ENCODE measurements at regions not wholly inside any gene's neighbourhood (a gene's known extent, or its start where the extent isn't known, plus 50 kb on each side); places are given as distances from the start of the nearest gene placed in this dataset.
"Not testable (repeated sequence)": the region's sequence is repeated elsewhere in the genome, so short reads cannot be mapped to it uniquely, and the experiment has no call there.

DNA sequence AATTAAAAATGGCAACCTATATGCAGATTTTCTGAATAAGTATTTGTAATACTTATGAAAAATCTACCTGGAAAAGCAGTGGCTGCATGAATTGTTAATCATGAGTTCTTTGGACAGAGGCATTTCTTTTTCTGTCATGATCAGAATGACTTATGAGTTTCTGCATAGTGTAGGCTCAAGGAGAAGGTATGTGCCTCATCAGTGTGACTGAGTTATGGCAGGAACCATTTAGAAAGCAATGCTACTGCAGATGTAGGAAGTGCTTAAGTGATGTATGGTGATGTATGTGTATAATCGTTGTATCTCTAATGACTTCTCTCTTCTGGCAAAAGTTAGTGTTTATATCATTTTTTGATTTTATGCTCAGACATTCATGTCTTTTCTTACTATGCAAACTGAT, 816.4 kb upstream of the FBXO33 start:
- Histone ChIP-seq H3K9me3 (ENCODE audit: control insufficient read depth, insufficient read depth, low read depth, low read length) (no peaks in the 10 kb centered on the region), H3K36me3 (ENCODE audit: control insufficient read depth, insufficient read depth, low read length) (no peaks in the 10 kb centered on the region)

DNA sequence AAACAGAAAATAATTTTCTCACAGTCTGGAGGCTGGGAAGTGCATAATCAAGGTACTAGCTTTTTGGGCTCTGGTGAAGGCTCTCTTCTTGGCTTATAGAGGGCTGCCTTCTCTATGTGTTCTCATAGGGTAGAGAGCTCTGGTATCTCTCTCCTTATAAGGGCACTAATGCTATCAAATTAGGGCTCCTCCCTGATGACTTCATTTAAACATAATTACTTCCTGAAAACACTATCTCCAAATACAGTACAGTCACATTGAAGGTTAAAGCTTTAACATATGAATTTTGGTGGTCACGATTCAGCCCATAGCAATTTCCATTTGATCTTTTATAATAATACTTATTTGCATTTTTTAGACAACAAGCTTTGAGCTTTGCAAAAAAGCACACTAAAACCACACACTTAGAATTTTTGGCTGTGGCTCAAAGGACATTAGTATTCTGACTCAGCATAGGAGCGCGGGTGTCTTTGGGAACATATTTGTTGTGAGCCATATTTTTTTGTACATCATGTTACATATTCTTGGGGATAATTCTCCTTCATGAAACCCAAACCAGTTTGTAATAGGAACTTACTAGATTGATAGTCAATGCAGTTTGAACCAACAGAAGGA, 808.1 kb upstream of the FBXO33 start:
- Histone ChIP-seq H3K9me3 (ENCODE audit: control insufficient read depth, insufficient read depth, low read depth, low read length) (peaks cover 16% of the 10 kb centered on the region), H3K36me3 (ENCODE audit: control insufficient read depth, insufficient read depth, low read length) (no peaks in the 10 kb centered on the region), H3K27me3 (ENCODE audit: control insufficient read depth, insufficient read depth, low read length) (no peaks in the 10 kb centered on the region), H3K9ac (ENCODE audit: low read length) (no peak overlapping the region), H3K27ac (ENCODE audit: low read depth, low read length) (no peak overlapping the region), H3K4me3 (ENCODE audit: low read depth, low read length) (no peak overlapping the region), H3K4me1 (ENCODE audit: control insufficient read depth, insufficient read depth, low read length) (no peaks in the 10 kb centered on the region)

More for the DNA sequence above, 816.4 kb upstream of the FBXO33 start:
- Histone ChIP-seq H3K27ac (ENCODE audit: low read depth, low read length) (no peak overlapping the region), H3K9ac (ENCODE audit: low read length) (no peak overlapping the region), H3K4me3 (ENCODE audit: low read depth, low read length) (no peak overlapping the region), H3K27me3 (ENCODE audit: control insufficient read depth, insufficient read depth, low read length) (no peaks in the 10 kb centered on the region), H3K4me1 (ENCODE audit: control insufficient read depth, insufficient read depth, low read length) (no peaks in the 10 kb centered on the region)

DNA sequence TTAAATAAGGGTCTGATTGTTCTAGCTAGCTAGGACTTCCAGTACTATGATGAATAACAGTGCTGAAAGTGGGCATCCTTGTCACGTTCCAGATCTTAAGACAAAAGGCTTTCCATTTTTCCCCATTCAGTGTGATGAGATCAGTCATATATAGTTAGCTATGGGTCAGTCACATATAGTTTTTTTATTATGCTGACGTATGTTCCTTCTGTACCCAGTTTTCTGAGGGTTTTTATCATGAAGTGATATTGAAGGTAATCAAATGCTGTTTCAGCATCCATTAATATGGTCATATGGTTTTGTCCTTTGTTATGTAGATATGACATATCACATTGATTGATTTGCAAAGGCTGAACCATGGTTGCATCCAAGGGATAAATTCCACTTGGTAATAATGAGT, 800.1 kb upstream of the FBXO33 start:
- H3K36me3 ChIP-seq (ENCODE audit: control insufficient read depth, insufficient read depth, low read length): no peaks in the 10 kb centered on the region
- H3K27me3 ChIP-seq (ENCODE audit: control insufficient read depth, insufficient read depth, low read length): no peaks in the 10 kb centered on the region
- H3K9ac ChIP-seq (ENCODE audit: low read length): no peak overlapping the region
- H3K9me3 ChIP-seq (ENCODE audit: control insufficient read depth, insufficient read depth, low read depth, low read length): peaks cover 18% of the 10 kb centered on the region
- H3K4me1 ChIP-seq (ENCODE audit: control insufficient read depth, insufficient read depth, low read length): no peaks in the 10 kb centered on the region
- no peak overlapping the region for H3K27ac ChIP-seq (ENCODE audit: low read depth, low read length)
- no peak overlapping the region for H3K4me3 ChIP-seq (ENCODE audit: low read depth, low read length)

DNA sequence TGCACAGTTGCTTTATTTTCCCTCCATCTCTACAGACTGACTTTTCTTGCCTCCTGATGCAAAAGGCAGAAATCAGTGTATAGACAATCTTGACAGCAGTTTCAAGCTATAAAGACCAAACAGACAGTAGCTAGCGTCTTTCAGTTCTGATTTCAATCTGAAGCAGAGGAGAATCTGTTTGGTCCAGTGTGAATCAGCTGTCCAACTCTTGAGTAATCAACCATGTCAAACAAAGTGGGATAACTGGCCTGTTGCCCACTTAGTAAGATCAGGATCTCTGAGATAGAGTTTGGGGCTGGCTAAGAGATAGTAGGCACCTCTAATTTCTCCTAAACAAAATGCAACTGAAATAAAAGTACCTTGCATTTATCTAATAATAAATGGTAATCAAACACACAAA, 797.4 kb upstream of the FBXO33 start:
- H3K9ac ChIP-seq (ENCODE audit: low read length): no peak overlapping the region
- H3K27me3 ChIP-seq (ENCODE audit: control insufficient read depth, insufficient read depth, low read length): no peaks in the 10 kb centered on the region
- no peak overlapping the region for H3K4me3 ChIP-seq (ENCODE audit: low read depth, low read length)
- H3K4me1 ChIP-seq (ENCODE audit: control insufficient read depth, insufficient read depth, low read length): no peaks in the 10 kb centered on the region
- no peaks in the 10 kb centered on the region; the same call in 1 of the 2 replicates for H3K9me3 ChIP-seq (ENCODE audit: control insufficient read depth, insufficient read depth, low read depth, low read length)
- H3K36me3 ChIP-seq (ENCODE audit: control insufficient read depth, insufficient read depth, low read length): no peaks in the 10 kb centered on the region
- H3K27ac ChIP-seq (ENCODE audit: low read depth, low read length): no peak overlapping the region

DNA sequence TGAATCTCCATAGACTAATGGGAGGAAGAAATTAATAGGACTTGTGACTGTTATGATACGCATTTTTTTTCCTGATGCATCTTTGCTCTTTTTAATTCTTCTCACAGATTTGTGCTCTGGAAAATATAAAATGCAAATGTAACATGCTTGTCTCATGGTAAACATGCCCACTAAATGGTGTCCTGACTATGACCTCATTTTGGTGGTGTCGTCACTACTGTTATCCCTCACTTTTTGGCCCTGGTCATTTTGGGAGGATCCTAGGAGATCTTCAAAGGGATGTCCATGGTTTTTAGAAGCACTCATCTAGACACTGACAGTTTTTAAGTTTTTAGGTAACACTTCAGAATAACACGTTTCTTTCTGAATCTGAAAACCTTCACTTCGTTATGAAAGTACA, 790.8 kb upstream of the FBXO33 start:
- no peaks in the 10 kb centered on the region for H3K27me3 ChIP-seq (ENCODE audit: control insufficient read depth, insufficient read depth, low read length)
- H3K9me3 ChIP-seq (ENCODE audit: control insufficient read depth, insufficient read depth, low read depth, low read length): no peaks in the 10 kb centered on the region
- no peak overlapping the region for H3K9ac ChIP-seq (ENCODE audit: low read length)
- H3K4me1 ChIP-seq (ENCODE audit: control insufficient read depth, insufficient read depth, low read length): no peaks in the 10 kb centered on the region
- no peak overlapping the region for H3K27ac ChIP-seq (ENCODE audit: low read depth, low read length)
- no peak overlapping the region for H3K4me3 ChIP-seq (ENCODE audit: low read depth, low read length)
- H3K36me3 ChIP-seq (ENCODE audit: control insufficient read depth, insufficient read depth, low read length): no peaks in the 10 kb centered on the region

DNA sequence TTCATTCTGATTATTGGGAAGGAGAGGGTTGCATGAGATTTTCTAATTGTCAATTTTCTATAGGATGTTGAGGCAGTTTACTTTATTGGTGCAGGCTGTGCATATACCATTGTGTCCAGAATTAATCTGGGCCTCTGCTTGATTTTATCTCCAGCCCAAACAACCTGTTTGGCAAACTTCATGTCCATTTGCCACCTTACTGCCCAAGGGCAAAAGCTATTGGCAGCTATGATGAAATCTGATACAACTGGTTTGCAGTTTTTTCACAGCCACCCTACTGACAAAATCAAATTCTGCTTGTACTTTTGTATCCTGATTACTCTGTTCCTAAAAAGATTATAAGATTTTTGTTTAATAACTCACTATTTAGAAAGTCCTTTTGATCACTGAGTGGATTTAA, 789.2 kb upstream of the FBXO33 start:
- no peaks in the 10 kb centered on the region for H3K4me1 ChIP-seq (ENCODE audit: control insufficient read depth, insufficient read depth, low read length)
- no peak overlapping the region for H3K9ac ChIP-seq (ENCODE audit: low read length)
- H3K4me3 ChIP-seq (ENCODE audit: low read depth, low read length): no peak overlapping the region
- H3K36me3 ChIP-seq (ENCODE audit: control insufficient read depth, insufficient read depth, low read length): no peaks in the 10 kb centered on the region
- H3K9me3 ChIP-seq (ENCODE audit: control insufficient read depth, insufficient read depth, low read depth, low read length): no peaks in the 10 kb centered on the region
- no peaks in the 10 kb centered on the region for H3K27me3 ChIP-seq (ENCODE audit: control insufficient read depth, insufficient read depth, low read length)
- H3K27ac ChIP-seq (ENCODE audit: low read depth, low read length): no peak overlapping the region

DNA sequence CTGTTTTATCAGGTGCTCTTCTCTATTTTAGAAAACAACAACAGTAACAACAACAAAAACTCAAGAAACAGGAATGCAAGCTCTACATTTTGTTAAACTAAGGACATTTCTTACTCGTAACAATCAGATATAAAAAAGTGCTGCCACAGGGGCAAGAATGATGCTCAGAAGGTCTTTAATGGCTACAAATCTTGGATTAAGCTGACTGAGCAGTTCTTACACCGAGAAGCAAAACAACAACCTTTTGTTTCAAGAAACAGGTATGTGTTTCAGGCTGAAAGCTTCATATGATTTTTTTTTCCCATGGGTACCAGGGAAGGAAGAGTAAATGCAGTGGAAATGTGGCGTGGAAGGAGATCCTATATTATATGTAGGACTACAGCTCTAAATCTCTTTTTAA, 786.8 kb upstream of the FBXO33 start:
- H3K9me3 ChIP-seq (ENCODE audit: control insufficient read depth, insufficient read depth, low read depth, low read length): no peaks in the 10 kb centered on the region
- H3K27me3 ChIP-seq (ENCODE audit: control insufficient read depth, insufficient read depth, low read length): no peaks in the 10 kb centered on the region
- no peaks in the 10 kb centered on the region for H3K4me1 ChIP-seq (ENCODE audit: control insufficient read depth, insufficient read depth, low read length)
- H3K9ac ChIP-seq (ENCODE audit: low read length): no peak overlapping the region
- no peaks in the 10 kb centered on the region for H3K36me3 ChIP-seq (ENCODE audit: control insufficient read depth, insufficient read depth, low read length)
- H3K4me3 ChIP-seq (ENCODE audit: low read depth, low read length): no peak overlapping the region
- no peak overlapping the region for H3K27ac ChIP-seq (ENCODE audit: low read depth, low read length)

DNA sequence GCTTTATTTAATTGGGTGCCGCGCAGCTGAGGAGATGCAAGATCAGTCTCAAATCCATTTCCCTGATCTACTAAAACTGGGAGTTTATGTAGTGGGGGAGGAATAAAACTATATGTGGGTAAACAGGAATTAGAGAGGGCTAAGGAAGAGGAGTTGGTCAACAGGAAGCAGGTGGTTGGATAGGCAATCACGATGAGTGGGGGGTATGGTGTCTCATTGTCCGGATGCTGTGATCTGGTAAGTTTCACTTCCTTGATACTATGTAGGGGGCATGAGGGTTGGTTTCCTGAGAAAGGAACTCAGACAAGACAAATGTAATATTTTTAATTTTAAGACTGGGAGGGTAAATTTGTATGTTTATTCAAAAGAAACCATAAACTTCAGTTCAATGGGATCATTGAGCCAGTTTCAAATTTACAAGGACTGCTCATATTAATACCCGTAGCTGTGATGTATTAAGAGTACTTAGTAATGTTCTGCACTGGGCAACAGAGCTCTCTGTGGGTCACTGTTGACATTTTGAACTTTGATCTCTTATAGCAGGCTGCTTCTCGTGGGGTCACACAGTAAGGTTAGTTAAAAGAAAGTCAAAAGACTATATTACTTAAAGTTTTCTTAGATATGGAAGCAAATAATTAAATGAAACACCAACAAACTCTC, 786.2 kb upstream of the FBXO33 start:
- Histone ChIP-seq H3K4me3 (ENCODE audit: low read depth, low read length) (no peak overlapping the region), H3K4me1 (ENCODE audit: control insufficient read depth, insufficient read depth, low read length) (no peaks in the 10 kb centered on the region), H3K9ac (ENCODE audit: low read length) (no peak overlapping the region), H3K27ac (ENCODE audit: low read depth, low read length) (no peak overlapping the region), H3K27me3 (ENCODE audit: control insufficient read depth, insufficient read depth, low read length) (no peaks in the 10 kb centered on the region), H3K36me3 (ENCODE audit: control insufficient read depth, insufficient read depth, low read length) (no peaks in the 10 kb centered on the region), H3K9me3 (ENCODE audit: control insufficient read depth, insufficient read depth, low read depth, low read length) (no peaks in the 10 kb centered on the region)

DNA sequence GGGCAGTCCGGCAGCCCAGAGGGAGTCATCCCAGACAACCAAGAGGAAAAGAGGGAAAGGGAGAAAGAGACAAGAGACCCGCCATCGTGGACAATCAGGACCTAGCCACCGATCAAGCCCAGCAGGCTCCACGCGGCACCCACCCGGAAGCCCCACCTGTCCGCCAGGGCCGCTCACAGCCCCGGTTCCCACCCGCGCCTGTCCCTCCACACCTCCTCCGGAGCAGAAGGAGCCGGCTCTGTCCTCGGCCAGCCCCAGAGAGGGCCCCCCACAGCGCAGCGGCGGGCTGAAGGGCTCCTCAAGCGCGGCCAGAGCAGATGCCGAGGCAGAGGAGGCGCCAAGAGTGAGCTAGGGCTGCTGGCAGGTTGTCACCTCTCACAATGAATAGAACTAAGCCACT, 784.7 kb upstream of the FBXO33 start:
- H3K36me3 ChIP-seq (ENCODE audit: control insufficient read depth, insufficient read depth, low read length): no peaks in the 10 kb centered on the region
- H3K27ac ChIP-seq (ENCODE audit: low read depth, low read length): no peak overlapping the region
- H3K4me3 ChIP-seq (ENCODE audit: low read depth, low read length): no peak overlapping the region
- H3K9me3 ChIP-seq (ENCODE audit: control insufficient read depth, insufficient read depth, low read depth, low read length): no peaks in the 10 kb centered on the region
- no peaks in the 10 kb centered on the region for H3K27me3 ChIP-seq (ENCODE audit: control insufficient read depth, insufficient read depth, low read length)
- H3K4me1 ChIP-seq (ENCODE audit: control insufficient read depth, insufficient read depth, low read length): no peaks in the 10 kb centered on the region
- no peak overlapping the region for H3K9ac ChIP-seq (ENCODE audit: low read length)

DNA sequence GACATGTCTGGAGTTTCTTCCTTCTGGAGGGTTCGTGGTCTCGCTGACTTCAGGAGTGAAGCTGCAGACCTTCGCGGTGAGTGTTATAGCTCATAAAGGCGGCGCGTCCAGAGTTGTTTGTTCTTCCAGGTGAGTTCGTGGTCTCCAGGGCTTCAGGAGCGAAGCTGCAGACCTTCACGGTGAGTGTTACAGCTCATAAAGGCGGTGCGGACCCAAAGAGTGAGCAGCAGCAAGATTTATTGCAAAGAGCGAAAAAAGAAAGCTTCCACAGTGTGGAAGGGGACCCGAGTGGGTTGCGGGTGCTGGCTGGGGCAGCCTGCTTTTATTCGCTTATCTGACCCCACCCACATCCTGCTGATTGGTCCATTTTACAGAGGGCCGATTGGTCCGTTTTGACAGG, 784.2 kb upstream of the FBXO33 start:
- H3K9me3 ChIP-seq (ENCODE audit: control insufficient read depth, insufficient read depth, low read depth, low read length): not testable (repeated sequence)

DNA sequence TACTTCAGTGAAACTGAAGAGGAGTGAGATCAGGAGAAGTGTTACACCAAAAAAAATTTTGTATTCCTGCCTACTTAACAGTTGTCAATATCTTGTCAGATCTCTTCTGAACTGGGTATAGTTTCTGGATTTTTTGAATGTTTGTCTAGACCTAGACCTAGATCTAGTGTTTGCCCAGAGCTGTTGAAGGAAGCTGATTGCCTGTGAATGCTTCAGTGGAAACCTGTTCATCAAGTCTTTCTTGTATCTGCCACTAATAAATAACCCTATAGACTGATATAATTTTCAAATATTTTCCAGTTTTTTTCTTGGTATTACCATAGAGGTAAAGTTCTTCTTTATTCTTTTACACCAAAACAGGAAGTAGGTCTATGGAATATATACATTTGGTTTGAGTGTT, 781.5 kb upstream of the FBXO33 start:
- Histone ChIP-seq H3K27ac (ENCODE audit: low read depth, low read length) (no peak overlapping the region), H3K36me3 (ENCODE audit: control insufficient read depth, insufficient read depth, low read length) (no peaks in the 10 kb centered on the region), H3K4me1 (ENCODE audit: control insufficient read depth, insufficient read depth, low read length) (no peaks in the 10 kb centered on the region), H3K4me3 (ENCODE audit: low read depth, low read length) (no peak overlapping the region), H3K9ac (ENCODE audit: low read length) (no peak overlapping the region), H3K27me3 (ENCODE audit: control insufficient read depth, insufficient read depth, low read length) (no peaks in the 10 kb centered on the region), H3K9me3 (ENCODE audit: control insufficient read depth, insufficient read depth, low read depth, low read length) (no peaks in the 10 kb centered on the region)

More for the DNA sequence above, 784.2 kb upstream of the FBXO33 start:
- H3K9ac ChIP-seq (ENCODE audit: low read length); H3K4me1 ChIP-seq (ENCODE audit: control insufficient read depth, insufficient read depth, low read length); H3K36me3 ChIP-seq (ENCODE audit: control insufficient read depth, insufficient read depth, low read length); H3K4me3 ChIP-seq (ENCODE audit: low read depth, low read length); H3K27me3 ChIP-seq (ENCODE audit: control insufficient read depth, insufficient read depth, low read length); H3K27ac ChIP-seq (ENCODE audit: low read depth, low read length): not testable (repeated sequence)

All from HUES6 (cell line).